GM23338 (cell line): ENCODE measurements at regions not wholly inside any gene's neighbourhood (a gene's known extent, or its start where the extent isn't known, plus 50 kb on each side); places are given as distances from the start of the nearest gene placed in this dataset. TPM values are rescaled to one million over a fixed set of nuclear protein-coding genes. Genes with fewer than 3 reads are reported as not detected.

Source experiments
- ATAC-seq: fragments of 200-7000 bp; cut with Tn5 transposase; 3 replicates; pipeline ENCODE4 v1.9.1; 2020
- DNase-seq: peaks from one replicate; pipeline ENCODE4 v3.0.0-alpha.2; 2015; ENCODE audit warnings: low spot score
- H2AFZ ChIP-seq: fragments of 200-600 bp; sonication (generic); 2 replicates; pipeline ENCODE4 v1.8.0; 2016; ENCODE audit warnings: antibody characterized with exemption, mild to moderate bottlenecking, moderate library complexity
- H3F3A ChIP-seq: fragments of 200-600 bp; sonication (generic); replicated peaks from 2 replicates; pipeline ENCODE4 v1.8.0; 2017; ENCODE audit warnings: antibody characterized with exemption, mixed run types, low read depth
- H3K27ac ChIP-seq: fragments of 200-600 bp; sonication (generic); 2 replicates; pipeline ENCODE4 v1.6.1; 2016; ENCODE audit warnings: low read depth
- H3K27me3 ChIP-seq: fragments of 200-600 bp; sonication (generic); 2 replicates; pipeline ENCODE4 v1.8.0; 2016; ENCODE audit warnings: mild to moderate bottlenecking, mixed run types, moderate library complexity; ENCODE audit not compliant: insufficient read depth
- H3K36me3 ChIP-seq: fragments of 200-600 bp; sonication (generic); 2 replicates; pipeline ENCODE4 v1.8.0; 2016; ENCODE audit warnings: mild to moderate bottlenecking; ENCODE audit not compliant: insufficient read depth
- H3K4me1 ChIP-seq: fragments of 200-600 bp; sonication (generic); 2 replicates; pipeline ENCODE4 v1.8.0; 2016; ENCODE audit warnings: mild to moderate bottlenecking, moderate library complexity; ENCODE audit not compliant: insufficient read depth
- H3K4me2 ChIP-seq: fragments of 200-600 bp; sonication (generic); 2 replicates; pipeline ENCODE4 v1.7.1; 2017; ENCODE audit warnings: mixed run types
- H3K4me3 ChIP-seq: fragments of 200-600 bp; sonication (generic); 2 replicates; pipeline ENCODE4 v1.6.1; 2016; ENCODE audit warnings: mixed run types
- H3K79me2 ChIP-seq: fragments of 200-600 bp; sonication (generic); replicated peaks from 2 replicates; pipeline ENCODE4 v1.8.0; 2017; ENCODE audit warnings: mild to moderate bottlenecking; ENCODE audit not compliant: insufficient read depth
- H3K9me2 ChIP-seq: fragments of 200-600 bp; sonication (generic); 2 replicates; pipeline ENCODE4 v1.8.0; 2017; ENCODE audit not compliant: insufficient read depth
- H4K20me1 ChIP-seq: fragments of 200-600 bp; sonication (generic); replicated peaks from 2 replicates; pipeline ENCODE4 v1.8.0; 2017; ENCODE audit warnings: mild to moderate bottlenecking; ENCODE audit not compliant: insufficient read depth
- H3K27ac Mint-ChIP-seq: 2 replicates; pipeline ENCODE4 v1.8.0; 2020; ENCODE audit warnings: inconsistent platforms, mild to moderate bottlenecking, moderate library complexity, mixed read lengths
- H3K27me3 Mint-ChIP-seq: 3 replicates; pipeline ENCODE4 v1.8.0; 2022; ENCODE audit warnings: low read depth, mild to moderate bottlenecking, moderate library complexity, mixed read lengths, inconsistent platforms; ENCODE audit not compliant: insufficient read depth, poor library complexity
- H3K36me3 Mint-ChIP-seq: 3 replicates; pipeline ENCODE4 v1.8.0; 2021; ENCODE audit warnings: low read depth, mild to moderate bottlenecking, inconsistent platforms, moderate library complexity, mixed read lengths
- H3K4me1 Mint-ChIP-seq: 3 replicates; pipeline ENCODE4 v1.8.0; 2020; ENCODE audit warnings: mild to moderate bottlenecking, inconsistent platforms, mixed read lengths
- H3K4me3 Mint-ChIP-seq: 3 replicates; pipeline ENCODE4 v1.8.0; 2021; ENCODE audit warnings: moderate library complexity, mild to moderate bottlenecking, inconsistent platforms, mixed read lengths
- H3K9me3 Mint-ChIP-seq: 3 replicates; pipeline ENCODE4 v1.8.0; 2020; ENCODE audit warnings: moderate library complexity, mild to moderate bottlenecking, inconsistent platforms, mixed read lengths
- CREB1 ChIP-seq: fragments of 250-450 bp; sonication (Bioruptor Pico); IDR thresholded peaks from 2 replicates; pipeline ENCODE4 v1.5.0; 2020; ENCODE audit warnings: low read depth, mild to moderate bottlenecking, moderate library complexity
- ETS1 ChIP-seq: IDR thresholded peaks from 2 replicates; pipeline ENCODE4 v1.6.1; 2016; ENCODE audit warnings: antibody characterized with exemption
- EZH2 ChIP-seq: fragments of 200-600 bp; sonication (generic); IDR thresholded peaks from one replicate; pipeline ENCODE4 v1.8.0; 2017; ENCODE audit warnings: antibody characterized with exemption, mild to moderate bottlenecking, low read depth; ENCODE audit not compliant: unreplicated experiment
- EZH2phosphoT487 ChIP-seq: fragments of 200-600 bp; sonication (generic); IDR thresholded peaks from one replicate; pipeline ENCODE4 v1.8.1; 2018; ENCODE audit warnings: antibody characterized with exemption; ENCODE audit not compliant: unreplicated experiment
- JUNB ChIP-seq: IDR thresholded peaks from one replicate; pipeline ENCODE4 v1.6.1; 2016; ENCODE audit warnings: antibody characterized with exemption; ENCODE audit not compliant: unreplicated experiment
- NANOG ChIP-seq: IDR thresholded peaks from 2 replicates; pipeline ENCODE4 v1.6.1; 2016; ENCODE audit warnings: antibody characterized with exemption, borderline replicate concordance
- POLR2AphosphoS5 ChIP-seq: IDR thresholded peaks from 2 replicates; pipeline ENCODE4 v1.6.1; 2016; ENCODE audit warnings: antibody characterized with exemption, low read depth
- STAT1 ChIP-seq: IDR thresholded peaks from one replicate; pipeline ENCODE4 v1.6.1; 2016; ENCODE audit warnings: antibody characterized with exemption; ENCODE audit not compliant: unreplicated experiment
- ZNF114 ChIP-seq: fragments of 250-450 bp; sonication (Bioruptor Pico); IDR thresholded peaks from 2 replicates; pipeline ENCODE4 v1.5.0; 2020; ENCODE audit warnings: mild to moderate bottlenecking, moderate library complexity
- ZNF331 ChIP-seq: fragments of 250-450 bp; sonication (Bioruptor Pico); IDR thresholded peaks from 2 replicates; pipeline ENCODE4 v1.5.0; 2020; ENCODE audit warnings: low read depth, mild to moderate bottlenecking, moderate library complexity
- small RNA-seq: library from RNA; depleted of rRNA; stranded (forward); fragments of <200 nt; gene quantifications from one replicate; pipeline ENCODE3, GENCODE V24; 2014; ENCODE audit warnings: low replicate concordance

- no peak overlapping the region for H3K27ac Mint-ChIP-seq
- no peak for ATAC-seq
These were observed 2472.3 kb downstream of the TP53TG3F start for GRCh38 chr16:35931722-35932121.

More at GRCh38 chr16:35931722-35932121, 2472.3 kb downstream of the TP53TG3F start:
- Mint-ChIP-seq H3K4me3 (no peak overlapping the region), H3K4me1 (no peaks in the 10 kb centered on the region), H3K36me3 (peaks cover 8% of the 10 kb centered on the region; the same call in 2 of the 3 replicates), H3K27me3 (no peaks in the 10 kb centered on the region), H3K9me3 (peaks cover 98% of the 10 kb centered on the region)
- no peak for TF ChIP-seq ZNF331 (CRISPR knock-in tag)
- TF ChIP-seq ZNF114 (CRISPR knock-in tag), result no peak
- no peak for TF ChIP-seq EZH2
- TF ChIP-seq EZH2phosphoT487, result no peak
- TF ChIP-seq NANOG, result no peak
- no peak for TF ChIP-seq JUNB
- TF ChIP-seq POLR2AphosphoS5, result no peak
- no peak for TF ChIP-seq CREB1 (CRISPR knock-in tag)
- no peak for TF ChIP-seq STAT1
- TF ChIP-seq ETS1, result no peak
- Histone ChIP-seq H3K4me2 (no peak overlapping the region), H3K27ac (no peak overlapping the region), H3K36me3 (peaks cover 25% of the 10 kb centered on the region), H3K27me3 (no peaks in the 10 kb centered on the region), H3K4me3 (no peak overlapping the region), H2AFZ (no peak overlapping the region), H3F3A (no peaks in the 10 kb centered on the region), H3K9me2 (no peaks in the 10 kb centered on the region), H4K20me1 (no peaks in the 10 kb centered on the region), H3K79me2 (no peaks in the 10 kb centered on the region), H3K4me1 (no peaks in the 10 kb centered on the region)
- DNase-seq, result no peak

Small RNAs in the stretch of these regions (small RNA-seq; reads per million reads assigned to genes)
- gene AC106785.1 (0.07 reads per million), gene RNA5SP406 (not detected), gene RNA5SP407 (not detected), gene RNA5SP408 (not detected), gene RNA5SP409 (not detected), gene RNA5SP410 (not detected), gene RNA5SP411 (not detected), gene RNA5SP412 (not detected), gene RNA5SP413 (not detected), gene RNA5SP414 (not detected), gene RNA5SP415 (not detected), gene RNA5SP416 (not detected), gene RNA5SP417 (not detected), gene RNA5SP418 (not detected), gene RNA5SP419 (not detected), gene RNA5SP420 (not detected), gene RNA5SP421 (not detected), gene RNA5SP422 (not detected), gene RNA5SP423 (not detected)
